Effector memory CD4-positive, alpha-beta T cell (primary cell): ENCODE measurements at regions not wholly inside any gene's neighbourhood (a gene's known extent, or its start where the extent isn't known, plus 50 kb on each side); places are given as distances from the start of the nearest gene placed in this dataset.

Experiments used
- DNase-seq, 3 donors: peaks; one replicate each; pipeline ENCODE4 v3.0.0-alpha.2; 2020
- H3K27ac ChIP-seq: 2 replicates; pipeline ENCODE4 v1.7.0; 2013; ENCODE audit warnings: mild to moderate bottlenecking, low read length, moderate library complexity; ENCODE audit not compliant: insufficient read depth, poor library complexity, severe bottlenecking
- H3K27me3 ChIP-seq: replicated peaks from 2 replicates; pipeline ENCODE4 v1.7.0; 2013; ENCODE audit warnings: mild to moderate bottlenecking, low read length; ENCODE audit not compliant: insufficient read depth, control insufficient read depth, poor library complexity, severe bottlenecking
- H3K36me3 ChIP-seq: 2 replicates; pipeline ENCODE4 v1.7.0; 2013; ENCODE audit warnings: mild to moderate bottlenecking, low read length, moderate library complexity; ENCODE audit not compliant: control insufficient read depth, insufficient read depth
- H3K4me1 ChIP-seq: 2 replicates; pipeline ENCODE4 v1.7.0; 2013; ENCODE audit warnings: low read length, mild to moderate bottlenecking; ENCODE audit not compliant: control insufficient read depth, insufficient read depth, poor library complexity, severe bottlenecking
- H3K4me3 ChIP-seq: 2 replicates; pipeline ENCODE4 v1.7.0; 2013; ENCODE audit warnings: low read length, low read depth, mild to moderate bottlenecking; ENCODE audit not compliant: insufficient read depth, poor library complexity, severe bottlenecking
- H3K9me3 ChIP-seq: 2 replicates; pipeline ENCODE4 v1.7.0; 2013; ENCODE audit warnings: mild to moderate bottlenecking, low read length, moderate library complexity; ENCODE audit not compliant: control insufficient read depth

DNA sequence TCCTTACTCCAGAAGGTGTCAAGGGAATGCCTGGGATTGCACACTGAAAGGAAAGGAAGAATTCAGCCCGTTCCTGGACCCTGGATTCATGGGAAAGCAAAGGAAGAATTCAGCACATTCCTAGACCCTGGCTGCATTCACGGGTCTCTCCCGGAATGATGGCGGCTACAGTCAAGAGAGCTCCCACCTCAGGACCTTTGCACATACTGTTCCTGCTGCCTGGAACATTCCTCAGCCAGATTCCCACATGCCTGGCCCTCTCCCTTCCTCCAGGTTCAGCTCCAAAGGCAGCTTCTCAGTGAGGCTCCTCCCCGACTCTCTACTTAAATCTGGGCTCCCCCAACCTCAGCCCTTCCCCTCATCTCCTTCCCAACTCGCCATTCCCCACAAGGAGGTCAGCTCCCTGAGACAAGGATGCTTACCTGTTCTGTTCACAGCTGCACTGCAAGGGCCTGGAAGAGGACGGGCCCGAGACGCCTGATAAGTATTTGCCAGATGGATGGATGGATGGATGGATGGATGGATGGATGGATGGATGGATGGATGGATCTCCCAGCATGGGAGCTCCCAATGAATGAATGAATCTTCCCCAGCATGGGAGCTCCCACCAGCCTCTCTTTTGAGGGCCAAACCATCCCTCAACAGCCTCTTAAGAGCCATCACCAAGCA, 77.4 kb downstream of the NCOR2 start:
- Histone ChIP-seq H3K36me3 (peaks cover 7% of the 10 kb centered on the region), H3K9me3 (no peaks in the 10 kb centered on the region), H3K4me1 (peaks cover 10% of the 10 kb centered on the region), H3K4me3 (no peak overlapping the region), H3K27ac (no peak overlapping the region), H3K27me3 (no peaks in the 10 kb centered on the region)
- DNase-seq = no peak

DNA sequence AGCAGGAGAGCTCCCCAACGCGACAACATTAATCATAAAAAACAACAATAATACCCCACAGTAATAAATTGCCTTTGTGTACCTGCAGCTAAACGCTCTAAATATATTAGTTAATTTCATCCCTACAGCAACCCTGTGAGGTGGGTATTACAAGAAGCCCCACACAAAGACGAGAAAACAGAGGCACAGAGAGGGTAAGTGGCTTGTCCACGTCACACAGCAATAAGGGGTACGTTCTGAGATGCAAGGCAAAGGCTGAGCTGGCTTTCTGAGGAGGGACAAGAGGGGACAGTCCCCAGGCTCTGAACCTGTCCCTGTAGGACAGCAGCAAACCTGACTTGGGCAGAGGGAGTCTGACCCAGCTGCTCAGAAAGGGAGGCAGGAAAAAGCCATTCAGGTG, 78.2 kb downstream of the NCOR2 start:
- DNase-seq = no peak
- no peak overlapping the region for H3K4me3 ChIP-seq
- H3K36me3 ChIP-seq = peaks cover 12% of the 10 kb centered on the region
- H3K27ac ChIP-seq = no peak overlapping the region
- H3K9me3 ChIP-seq = no peaks in the 10 kb centered on the region
- no peaks in the 10 kb centered on the region for H3K27me3 ChIP-seq
- peaks cover 4% of the 10 kb centered on the region for H3K4me1 ChIP-seq

DNA sequence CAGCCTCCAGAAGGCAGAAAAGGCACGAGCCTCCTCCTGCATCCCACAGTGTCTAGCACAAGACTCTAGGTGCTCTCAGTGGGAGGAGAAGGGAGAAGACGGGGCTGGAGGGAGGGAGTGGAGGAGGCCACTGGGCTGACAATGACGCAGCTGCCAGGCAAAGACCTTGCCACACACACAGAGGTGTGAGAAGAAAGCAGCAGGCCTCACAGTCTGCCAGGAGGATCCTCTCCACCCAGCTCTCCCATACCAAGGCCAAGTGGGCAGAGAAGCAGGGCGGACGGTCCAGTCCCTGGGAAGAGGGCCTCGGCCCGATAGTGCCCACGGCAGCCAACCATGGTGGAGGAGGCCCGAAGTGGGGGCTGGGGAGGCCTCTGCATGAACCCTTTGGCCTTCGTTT, 78.9 kb downstream of the NCOR2 start:
- no peaks in the 10 kb centered on the region for H3K27me3 ChIP-seq
- DNase-seq = no peak
- no peaks in the 10 kb centered on the region for H3K4me1 ChIP-seq
- peaks cover 12% of the 10 kb centered on the region for H3K36me3 ChIP-seq
- H3K4me3 ChIP-seq = no peak overlapping the region
- H3K27ac ChIP-seq = no peak overlapping the region
- no peaks in the 10 kb centered on the region for H3K9me3 ChIP-seq

DNA sequence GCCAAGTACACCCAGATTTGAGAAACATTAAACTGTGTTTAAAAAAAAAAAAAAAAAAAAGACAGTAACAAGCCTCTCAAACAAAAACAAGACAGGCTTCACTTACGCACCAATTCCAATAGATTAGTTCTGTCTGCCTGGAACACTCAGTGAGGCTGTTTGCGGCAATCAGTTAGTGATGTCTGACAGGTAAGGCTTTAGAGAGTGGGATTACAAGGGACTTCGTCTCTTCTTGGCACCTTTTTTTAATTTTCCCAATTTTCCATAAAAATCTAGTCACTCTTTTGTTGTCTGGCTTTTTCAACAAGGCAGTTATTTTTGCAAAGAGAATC, 79.6 kb downstream of the NCOR2 start:
- Histone ChIP-seq H3K27ac (no peak overlapping the region), H3K27me3 (no peaks in the 10 kb centered on the region), H3K36me3 (peaks cover 14% of the 10 kb centered on the region), H3K4me3 (no peak overlapping the region), H3K4me1 (no peaks in the 10 kb centered on the region), H3K9me3 (no peaks in the 10 kb centered on the region)
- no peak for DNase-seq

DNA sequence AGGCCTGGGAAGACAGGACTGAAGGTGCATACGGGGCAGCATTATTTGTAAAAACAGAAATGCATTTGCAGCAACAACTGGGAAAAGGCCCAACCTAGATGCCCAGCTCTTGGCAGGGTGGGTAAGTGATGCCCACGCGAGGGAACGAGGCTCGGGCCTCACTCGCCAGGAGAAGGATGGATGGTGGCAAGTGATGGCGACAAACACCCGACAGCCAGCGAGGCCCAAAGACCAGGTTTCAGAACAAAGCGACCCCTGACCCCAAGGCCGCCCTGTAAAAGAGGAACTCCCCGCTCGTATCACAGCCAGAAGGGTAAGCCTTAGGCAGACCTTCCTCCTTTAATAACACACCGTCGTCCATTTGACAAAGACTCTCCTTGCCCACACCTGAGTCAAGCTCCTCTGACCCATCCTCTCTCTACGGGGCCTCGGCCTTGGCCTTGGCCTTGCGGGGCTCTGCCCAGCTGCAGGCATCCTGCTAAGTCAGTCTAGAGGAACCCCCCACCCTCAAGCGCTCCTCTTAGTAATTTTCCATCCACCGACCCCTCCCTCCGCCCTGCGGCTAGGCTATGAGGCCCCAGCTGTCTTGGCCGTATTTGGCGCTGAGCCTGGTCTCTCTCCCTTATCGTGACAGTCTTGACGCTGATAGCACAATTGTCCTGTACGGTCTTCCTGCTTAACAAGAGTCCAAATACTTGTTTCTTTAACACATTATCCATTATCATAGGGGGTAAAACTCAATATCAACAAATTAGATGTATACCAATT, 80.2 kb downstream of the NCOR2 start:
- no peak overlapping the region for H3K27ac ChIP-seq
- no peak overlapping the region for H3K4me3 ChIP-seq
- no peaks in the 10 kb centered on the region for H3K9me3 ChIP-seq
- DNase-seq = no peak
- peaks cover 17% of the 10 kb centered on the region for H3K36me3 ChIP-seq
- H3K27me3 ChIP-seq = no peaks in the 10 kb centered on the region
- no peaks in the 10 kb centered on the region for H3K4me1 ChIP-seq

DNA sequence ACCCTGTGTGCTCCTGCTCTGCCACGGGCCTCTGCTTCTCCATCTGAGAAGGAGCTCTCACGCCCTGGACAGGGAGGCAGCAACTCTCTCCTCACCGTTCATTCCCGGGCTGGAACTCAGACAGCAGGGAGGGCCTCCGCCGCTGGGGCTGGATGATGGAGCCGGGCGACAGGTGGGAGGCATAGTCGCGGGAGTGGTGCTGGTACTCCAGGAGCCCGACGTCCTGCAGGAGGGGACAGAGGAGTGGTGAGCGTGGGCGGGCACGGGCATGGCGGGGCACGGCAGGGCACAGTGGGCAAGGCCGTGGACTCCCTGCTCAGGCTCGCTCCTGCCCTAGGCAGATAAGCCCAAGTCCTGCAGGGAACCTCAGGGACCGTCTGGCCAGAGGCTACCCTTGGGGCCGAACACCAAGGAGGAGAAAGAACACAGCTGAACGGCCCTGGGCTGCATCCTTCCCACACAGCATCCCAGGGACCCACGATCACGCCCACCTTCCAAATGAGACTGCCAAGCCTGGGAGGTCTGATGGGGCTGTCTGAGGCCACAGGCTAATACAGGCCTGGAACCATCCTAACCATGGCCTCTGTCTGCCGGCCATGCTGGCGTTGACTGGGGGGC, 81.0 kb downstream of the NCOR2 start:
- H3K4me1 ChIP-seq = no peaks in the 10 kb centered on the region

DNA sequence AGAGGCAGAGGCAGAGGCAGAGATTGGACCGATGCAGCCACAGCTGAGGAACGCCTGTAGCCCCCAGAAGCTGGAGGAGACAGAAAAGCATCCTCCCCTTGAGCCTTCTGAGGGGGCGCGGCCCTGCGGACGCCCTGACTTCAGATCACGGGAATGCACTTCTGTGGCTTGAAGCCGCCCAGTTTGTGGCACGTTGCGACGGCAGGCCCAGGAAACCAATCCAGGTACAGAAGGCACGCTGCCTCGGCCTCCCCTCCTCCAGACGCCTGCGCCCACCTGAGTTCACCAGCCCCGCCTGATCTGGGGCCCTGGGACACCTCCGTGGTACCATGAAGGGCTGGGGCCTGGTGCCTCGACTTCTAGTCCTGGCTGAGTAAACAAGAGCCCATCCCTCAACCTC, 82.0 kb downstream of the NCOR2 start:
- DNase-seq = no peak
- no peaks in the 10 kb centered on the region for H3K9me3 ChIP-seq
- no peaks in the 10 kb centered on the region for H3K27me3 ChIP-seq
- H3K36me3 ChIP-seq = peaks cover 17% of the 10 kb centered on the region
- no peak overlapping the region for H3K4me3 ChIP-seq
- H3K27ac ChIP-seq = no peak overlapping the region
- H3K4me1 ChIP-seq = peaks cover 2% of the 10 kb centered on the region

More for the DNA sequence above, 81.0 kb downstream of the NCOR2 start:
- H3K9me3 ChIP-seq = no peaks in the 10 kb centered on the region
- H3K36me3 ChIP-seq = peaks cover 17% of the 10 kb centered on the region
- no peaks in the 10 kb centered on the region for H3K27me3 ChIP-seq
- no peak overlapping the region for H3K4me3 ChIP-seq
- H3K27ac ChIP-seq = no peak overlapping the region
- DNase-seq = no peak

DNA sequence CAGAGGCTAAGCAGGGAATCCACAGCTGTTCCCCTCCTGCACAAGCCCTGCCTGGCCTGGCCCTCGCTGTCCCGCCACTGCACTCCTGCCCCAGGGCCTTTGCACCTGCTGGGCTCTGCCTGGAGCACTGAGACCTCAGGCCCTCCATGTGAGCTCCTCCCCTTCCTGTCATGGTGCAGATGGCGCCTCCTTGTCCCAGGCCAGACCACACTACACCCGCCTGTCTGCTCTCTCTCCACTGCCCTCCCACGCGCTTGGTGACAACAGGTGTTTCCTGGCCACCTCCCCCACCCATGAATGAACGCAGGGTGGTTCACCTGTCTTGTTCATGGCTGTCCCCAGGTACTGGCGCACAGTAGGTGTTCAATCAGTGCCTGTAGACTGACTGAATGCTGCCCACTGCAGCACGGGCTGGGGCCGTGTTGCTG, 82.9 kb downstream of the NCOR2 start:
- Histone ChIP-seq H3K4me1 (peaks cover 8% of the 10 kb centered on the region), H3K27ac (no peak overlapping the region), H3K9me3 (no peaks in the 10 kb centered on the region), H3K4me3 (no peak overlapping the region), H3K36me3 (peaks cover 17% of the 10 kb centered on the region), H3K27me3 (no peaks in the 10 kb centered on the region)
- DNase-seq = no peak

DNA sequence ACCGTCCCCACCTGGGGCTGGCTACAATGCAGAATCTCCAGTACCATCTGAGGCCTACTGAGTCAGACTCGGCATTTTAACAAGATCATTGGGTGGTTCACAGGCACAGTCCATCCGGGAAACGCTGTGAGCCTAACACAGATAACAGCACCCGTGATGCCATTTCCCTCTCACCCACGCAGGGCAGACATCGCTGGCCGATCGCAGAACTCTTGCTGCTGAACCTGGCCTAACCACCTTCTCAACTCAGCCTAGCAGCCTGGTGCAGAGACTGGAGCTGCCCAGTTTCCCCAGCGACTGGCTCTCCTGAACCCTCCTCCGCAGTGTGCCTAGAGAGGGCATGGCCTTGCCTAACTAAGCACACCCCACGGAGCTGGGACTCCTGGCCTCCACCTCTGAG, 83.3 kb downstream of the NCOR2 start:
- H3K27ac ChIP-seq = no peak overlapping the region
- no peaks in the 10 kb centered on the region for H3K9me3 ChIP-seq
- no peaks in the 10 kb centered on the region for H3K27me3 ChIP-seq
- H3K4me3 ChIP-seq = no peak overlapping the region
- H3K4me1 ChIP-seq = peaks cover 8% of the 10 kb centered on the region
- peaks cover 17% of the 10 kb centered on the region for H3K36me3 ChIP-seq
- DNase-seq = no peak
